HS-5 (cell line): ENCODE measurements at regions not wholly inside any gene's neighbourhood (a gene's known extent, or its start where the extent isn't known, plus 50 kb on each side); places are given as distances from the start of the nearest gene placed in this dataset.
"Not testable (repeated sequence)": the region's sequence is repeated elsewhere in the genome, so short reads cannot be mapped to it uniquely, and the experiment has no call there.

Experiments used
- DNase-seq: peaks from one replicate; pipeline ENCODE4 v3.0.0-alpha.2; 2012; ENCODE audit warnings: low read depth

DNA sequence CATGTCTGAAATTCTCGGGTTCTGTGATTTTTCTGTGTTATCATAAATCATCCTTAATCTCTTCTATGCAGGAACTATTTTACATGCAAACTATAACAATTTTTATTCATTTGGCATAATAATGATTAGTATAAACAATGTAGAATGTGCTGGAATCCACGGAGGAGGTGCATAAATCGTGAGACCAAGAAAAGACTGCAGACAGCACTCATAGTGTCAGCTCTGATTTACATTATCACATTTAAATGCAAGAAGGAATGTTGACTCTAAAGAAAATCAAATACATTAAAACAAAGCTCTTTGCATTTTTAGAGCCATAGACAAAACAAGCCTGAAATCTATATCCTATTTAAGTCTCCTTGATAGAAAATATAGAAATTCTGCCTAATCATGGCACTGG is 501.7 kb upstream of the STXBP6 start:
- no peak for DNase-seq

DNA sequence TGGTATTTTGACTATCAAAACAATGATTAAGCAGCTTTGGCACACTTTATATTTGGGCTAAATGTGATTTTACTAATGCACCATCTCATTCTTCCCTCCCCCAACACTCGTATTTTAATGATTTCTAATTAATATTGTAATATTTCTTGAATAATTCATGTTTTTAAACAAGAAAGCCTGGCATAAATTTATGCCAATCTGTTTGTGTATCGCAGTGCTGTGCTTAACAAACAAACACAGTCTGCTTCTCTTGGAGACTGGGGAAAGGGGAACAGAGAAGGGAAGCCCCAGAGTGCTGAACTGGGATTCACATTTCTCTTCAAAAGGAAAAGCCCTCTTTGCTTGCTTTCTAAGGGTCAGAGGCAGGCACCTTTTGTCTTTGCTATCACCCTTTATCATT is 496.9 kb upstream of the STXBP6 start:
- DNase-seq, result no peak

DNA sequence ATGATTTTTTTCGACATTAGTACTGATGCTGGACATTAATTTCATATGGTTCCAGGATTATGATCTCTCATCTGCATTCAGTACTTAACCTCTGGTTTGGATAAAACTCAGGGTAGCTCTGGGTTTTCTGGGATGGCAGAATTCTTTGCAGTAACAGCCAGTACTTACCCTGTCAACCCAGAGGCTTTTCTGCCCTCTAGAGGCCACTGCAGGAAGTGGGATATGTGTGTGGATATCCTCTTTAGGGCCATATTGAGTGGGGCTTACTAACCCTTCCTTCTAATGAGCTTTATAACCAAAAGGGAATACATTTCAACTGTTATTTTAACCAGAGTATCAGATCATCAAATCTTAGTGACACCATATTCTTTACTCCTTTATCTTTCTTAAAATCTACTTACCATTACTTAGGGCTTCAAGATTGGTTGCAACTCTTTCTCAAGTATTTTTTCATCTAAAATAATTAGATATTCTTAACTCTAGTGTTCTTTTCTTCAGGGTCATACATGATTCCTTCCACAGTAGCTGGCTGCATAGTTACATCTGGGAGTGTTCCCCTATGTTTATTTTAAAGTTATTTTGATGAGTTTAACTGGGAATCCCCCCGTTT is 488.0 kb upstream of the STXBP6 start:
- DNase-seq, result no peak

DNA sequence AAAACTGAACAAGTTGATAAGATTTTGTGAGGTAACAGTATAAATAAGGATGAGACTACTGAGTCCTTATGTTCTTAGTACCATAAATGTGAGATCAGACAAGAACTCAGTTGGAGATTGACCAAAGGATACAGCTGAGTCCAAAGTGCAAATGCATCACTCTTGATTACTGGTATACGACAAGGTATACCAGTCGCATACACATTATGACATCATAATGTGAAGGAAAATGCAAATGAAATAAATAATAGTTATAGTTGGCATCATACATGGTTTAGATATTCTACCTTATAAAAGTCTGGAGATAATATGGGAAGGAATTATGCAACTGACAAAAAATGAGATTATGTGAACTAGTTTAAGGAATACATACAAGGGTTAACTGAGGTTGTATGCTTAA is 476.3 kb upstream of the STXBP6 start:
- no peak for DNase-seq

DNA sequence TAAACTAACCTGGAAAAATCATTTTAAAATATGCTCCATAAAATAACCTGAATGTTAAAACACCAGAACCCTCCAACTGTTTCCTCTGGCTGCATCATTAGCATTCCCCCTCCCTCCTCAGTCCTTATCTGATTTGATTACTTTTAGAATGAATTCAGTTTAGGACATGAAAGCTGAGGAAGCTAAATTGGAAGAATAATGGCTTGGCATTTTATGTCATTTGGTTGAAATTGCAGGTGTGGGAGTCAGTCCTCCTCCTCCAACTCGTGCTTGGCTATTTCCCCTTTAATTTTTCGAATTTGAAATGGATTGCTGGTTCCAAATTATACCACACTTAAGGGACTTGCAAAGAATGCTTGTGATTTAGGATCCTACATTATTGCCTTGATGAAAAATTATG is 473.0 kb upstream of the STXBP6 start:
- DNase-seq, result no peak

DNA sequence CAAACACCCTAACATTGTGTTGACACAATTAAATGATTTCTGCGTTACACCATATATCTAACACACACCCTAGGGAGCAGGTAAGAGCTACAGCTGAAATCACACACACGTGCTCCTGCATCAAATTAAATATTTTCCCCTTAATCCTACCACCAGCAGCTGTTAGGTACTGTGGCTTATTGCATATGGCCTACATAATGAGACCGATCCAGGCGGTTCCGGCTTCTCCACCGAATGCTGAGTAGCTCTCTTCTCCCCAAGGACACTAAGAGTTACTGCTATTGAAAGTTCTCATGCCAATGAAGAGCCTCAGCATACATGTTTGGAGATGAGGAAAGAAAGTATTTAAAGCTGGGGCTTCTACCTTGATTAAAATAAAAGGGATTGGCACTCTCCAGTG is 472.2 kb upstream of the STXBP6 start:
- DNase-seq, result no peak

DNA sequence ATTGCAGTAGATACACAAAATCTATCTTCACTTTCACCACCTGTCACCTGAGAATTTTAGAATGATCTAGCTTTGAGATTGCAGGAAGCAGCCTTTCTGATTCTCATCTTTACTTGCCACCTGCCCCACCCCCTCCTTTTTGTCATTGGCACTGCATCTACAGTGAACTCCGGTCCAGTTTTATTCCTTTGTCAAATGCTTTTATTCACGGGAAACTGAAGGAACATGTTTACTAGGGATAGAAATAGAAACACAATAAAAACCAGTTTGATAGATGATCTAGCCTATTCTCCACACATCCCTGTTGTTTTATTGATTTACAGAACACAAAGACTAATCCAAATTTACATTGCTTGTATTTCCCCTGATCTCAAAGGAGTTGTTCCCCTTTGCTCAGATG is 471.7 kb upstream of the STXBP6 start:
- no peak for DNase-seq

DNA sequence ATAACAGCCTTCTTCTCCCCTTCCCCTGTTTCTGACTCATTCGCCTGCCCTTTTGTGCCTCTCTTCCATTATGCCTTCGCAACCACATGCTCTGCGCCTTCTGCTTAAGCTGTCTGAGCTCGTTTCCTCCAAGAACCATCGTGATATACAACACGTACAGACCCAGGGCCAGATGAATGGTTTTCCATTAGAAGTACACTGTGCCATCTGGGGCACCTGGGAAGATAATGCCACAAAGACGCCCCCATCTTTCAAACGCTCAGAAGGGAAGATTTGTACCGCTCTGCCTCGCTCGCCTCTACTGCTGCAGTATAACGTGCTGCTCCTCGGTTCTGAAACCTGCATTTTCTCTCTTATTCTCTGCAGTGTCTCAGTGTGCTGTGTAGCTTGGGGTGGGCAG is 470.9 kb upstream of the STXBP6 start:
- no peak for DNase-seq

DNA sequence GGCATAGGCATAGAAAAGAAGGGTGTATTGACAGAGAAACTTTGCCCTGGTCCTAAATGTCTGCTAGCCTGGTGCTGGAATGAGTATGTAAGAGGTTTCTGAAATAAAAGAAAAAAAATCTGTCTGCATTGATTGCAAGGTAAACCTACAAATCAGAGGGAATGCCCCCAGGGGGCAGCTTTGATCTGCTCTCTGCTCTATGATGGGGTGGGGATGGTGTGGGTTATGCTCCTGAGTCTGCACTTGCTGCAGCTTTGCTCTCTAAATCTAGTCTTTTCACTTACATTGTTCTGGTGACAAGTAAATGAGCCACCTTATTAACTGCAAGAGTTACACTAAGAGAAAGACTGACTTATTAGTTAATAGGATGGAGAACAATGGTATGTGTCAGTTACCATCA is 468.4 kb upstream of the STXBP6 start:
- DNase-seq, result no peak

DNA sequence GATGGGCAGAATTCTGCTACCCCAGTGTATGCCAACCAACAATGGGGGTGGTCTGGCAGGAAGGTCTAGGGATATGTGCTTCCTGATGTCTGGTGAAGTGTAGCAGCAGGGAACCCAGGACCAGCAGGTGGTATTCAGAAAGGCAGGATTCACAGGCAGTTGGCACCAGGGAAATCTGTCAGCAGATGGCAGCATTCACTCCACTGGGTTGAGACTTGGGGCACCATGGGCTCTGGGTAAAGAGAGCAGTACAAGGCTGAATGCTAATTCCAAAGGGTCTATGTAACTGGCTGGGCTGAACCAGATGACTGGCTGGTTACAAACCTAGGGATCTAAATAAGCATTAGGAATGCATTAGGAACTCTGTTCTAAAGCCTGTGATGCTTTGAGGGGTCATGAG is 466.9 kb upstream of the STXBP6 start:
- DNase-seq, result no peak

DNA sequence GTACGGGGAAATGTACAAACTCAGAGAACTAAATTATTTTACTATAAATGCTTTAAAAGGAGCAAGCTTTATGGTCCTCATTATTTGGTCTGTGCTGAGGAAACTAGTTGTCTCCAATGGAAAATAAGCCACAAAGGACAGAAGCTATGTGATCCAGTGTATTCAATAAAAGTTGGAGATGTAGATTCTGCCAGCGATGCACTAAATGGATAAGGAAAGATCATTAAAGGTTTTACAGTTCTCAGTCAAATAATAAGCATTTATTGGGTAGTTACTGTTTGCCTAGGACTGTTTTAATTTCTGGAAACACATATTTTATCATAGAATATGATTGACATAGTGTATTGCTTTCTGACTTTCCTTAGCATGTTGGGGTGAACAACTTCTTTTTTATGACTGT is 458.9 kb upstream of the STXBP6 start:
- no peak for DNase-seq

DNA sequence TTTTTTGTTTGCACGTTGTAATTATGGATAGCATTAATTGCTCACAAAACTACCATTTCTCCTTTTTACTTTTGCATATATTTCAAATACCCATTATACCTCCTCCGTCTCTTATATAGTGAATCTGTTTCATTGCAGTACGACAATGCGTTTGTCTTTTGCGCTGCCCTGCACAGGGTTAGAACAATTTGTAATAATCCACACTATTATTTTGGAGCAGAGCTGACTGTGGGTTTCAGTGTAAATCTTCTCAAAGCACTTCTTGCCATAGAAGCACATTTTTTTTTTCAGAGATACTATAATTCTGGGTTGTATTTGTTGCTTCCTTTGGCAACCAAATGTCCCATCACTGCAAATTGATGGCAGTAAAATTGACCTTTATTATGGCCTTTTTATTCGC is 451.8 kb upstream of the STXBP6 start:
- no peak for DNase-seq

DNA sequence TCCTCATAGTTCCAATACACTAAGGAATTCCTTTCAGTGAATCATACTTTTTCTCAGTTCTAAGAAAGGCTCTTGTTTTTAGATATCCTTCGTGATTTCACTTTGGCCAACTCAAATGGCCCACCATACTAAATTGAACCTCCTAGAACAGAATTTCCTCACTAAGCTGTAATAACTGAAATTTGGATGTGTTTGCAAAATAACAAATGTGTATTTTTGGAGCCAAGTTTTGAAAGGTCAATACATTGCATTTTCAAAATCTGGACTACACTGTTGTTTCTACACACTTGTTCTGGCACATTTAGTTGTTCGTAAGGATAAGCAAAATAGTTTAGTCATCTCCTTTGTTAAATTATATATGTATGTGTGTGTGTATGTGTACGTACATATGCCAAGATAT is 439.0 kb upstream of the STXBP6 start:
- DNase-seq, result no peak

DNA sequence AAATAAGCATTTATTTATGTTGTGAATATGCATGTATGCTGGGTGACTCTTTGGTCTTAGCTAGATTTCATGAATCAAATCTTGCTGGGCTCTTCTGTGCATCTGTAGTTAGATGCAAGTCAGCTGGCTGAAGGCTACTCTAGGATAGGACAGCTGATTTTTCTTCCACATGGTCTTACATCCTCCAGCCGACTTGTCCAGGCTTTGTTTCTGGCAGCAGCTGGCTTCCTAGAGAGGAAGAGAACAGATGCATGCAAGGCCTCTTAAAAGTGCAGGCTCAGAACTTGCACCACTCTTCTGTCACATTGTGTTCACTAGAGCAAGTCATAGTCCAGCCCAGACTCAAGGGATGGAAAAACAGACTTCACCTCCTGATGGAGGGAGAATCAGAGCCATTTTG is 435.4 kb upstream of the STXBP6 start:
- DNase-seq, result no peak

DNA sequence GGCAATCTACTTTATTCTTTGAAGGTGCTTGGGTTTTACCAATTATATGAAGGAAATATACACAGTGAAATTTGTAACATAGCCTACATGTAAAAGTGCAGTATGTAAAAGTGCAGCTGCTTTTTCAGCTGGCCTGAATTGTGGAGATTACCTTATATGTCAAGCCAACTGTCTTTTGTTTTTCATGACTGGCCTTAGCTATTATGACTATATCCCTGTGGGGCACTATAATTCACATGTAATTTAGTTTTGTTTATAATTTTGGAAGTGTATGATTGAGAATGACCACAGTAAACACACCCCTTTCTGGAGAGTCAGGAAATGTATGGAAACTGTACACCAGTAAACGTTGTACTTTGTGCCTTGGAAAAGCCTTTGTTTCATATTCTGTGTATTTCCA is 435.0 kb upstream of the STXBP6 start:
- no peak for DNase-seq

DNA sequence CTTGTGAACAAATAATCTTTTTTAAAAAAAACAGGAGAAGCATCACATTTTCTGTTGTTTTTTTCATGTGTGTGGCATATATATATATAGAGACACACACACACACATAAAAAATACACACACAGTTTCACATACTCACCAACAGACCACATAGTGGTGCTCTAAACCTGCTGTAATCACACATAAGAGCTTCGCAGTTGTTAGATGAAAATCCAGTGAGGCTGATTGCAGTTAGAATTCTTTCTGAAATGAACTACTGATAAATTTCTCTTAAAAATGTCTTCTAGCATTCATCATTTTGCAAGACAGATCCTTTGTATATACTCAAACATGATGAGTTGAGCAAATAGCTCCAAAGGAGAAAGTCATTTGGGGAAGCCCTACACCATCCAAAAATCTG is 434.3 kb upstream of the STXBP6 start:
- no peak for DNase-seq

DNA sequence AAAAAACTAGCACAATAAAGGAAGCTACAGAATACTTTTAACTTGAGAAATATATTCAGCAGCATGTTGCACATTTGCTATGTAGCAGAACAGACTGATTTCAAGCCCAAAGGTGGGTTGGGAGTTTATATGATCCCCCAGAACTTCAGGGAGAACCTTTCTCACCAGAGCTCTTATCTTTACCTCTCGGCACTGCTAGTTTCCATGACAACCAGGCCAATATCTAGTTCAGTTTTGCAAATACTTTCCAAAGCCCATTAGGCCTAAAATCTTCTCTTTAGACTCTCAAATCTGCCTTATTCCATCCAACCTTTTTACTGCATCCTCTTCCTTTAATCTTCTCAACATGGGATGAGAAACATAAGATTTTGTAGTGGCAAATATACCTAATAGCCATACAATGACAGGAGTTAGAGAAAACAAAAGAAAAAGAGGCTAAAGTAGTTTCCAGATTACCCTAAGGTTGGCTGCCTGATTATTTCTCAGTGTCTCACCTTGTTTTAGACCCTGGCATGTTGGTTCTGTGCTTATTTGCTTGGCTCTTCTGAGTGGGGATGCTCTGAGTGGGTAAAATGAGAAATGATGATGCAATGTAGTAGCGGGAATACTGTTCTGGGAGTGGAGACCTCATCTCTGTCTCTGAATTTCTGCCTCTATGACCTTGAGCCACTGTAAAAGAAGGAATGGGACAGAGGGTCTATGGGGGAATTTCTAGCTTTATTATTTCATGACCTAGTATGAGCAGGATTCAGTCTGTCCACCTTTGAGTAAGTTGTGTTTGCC is 427.6 kb upstream of the STXBP6 start:
- no peak for DNase-seq

DNA sequence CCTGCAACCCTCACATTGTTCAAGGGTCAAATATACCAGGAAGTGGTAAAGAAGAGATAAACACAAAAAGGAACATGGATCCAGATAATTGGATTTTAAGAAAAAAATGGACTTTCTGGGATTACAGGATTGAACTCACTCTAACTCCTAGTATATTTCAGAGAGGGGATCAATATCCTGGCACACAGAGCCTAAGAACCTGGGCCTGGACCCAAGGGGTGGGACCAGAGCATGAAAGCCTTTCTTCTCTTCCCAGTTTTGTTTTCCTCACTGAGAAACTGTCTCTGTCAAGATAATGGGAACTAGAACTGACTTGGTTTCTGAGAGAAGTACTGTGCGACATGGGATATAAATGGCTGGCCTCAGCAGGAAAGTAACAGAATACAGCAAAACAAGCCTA is 422.8 kb upstream of the STXBP6 start:
- no peak for DNase-seq

DNA sequence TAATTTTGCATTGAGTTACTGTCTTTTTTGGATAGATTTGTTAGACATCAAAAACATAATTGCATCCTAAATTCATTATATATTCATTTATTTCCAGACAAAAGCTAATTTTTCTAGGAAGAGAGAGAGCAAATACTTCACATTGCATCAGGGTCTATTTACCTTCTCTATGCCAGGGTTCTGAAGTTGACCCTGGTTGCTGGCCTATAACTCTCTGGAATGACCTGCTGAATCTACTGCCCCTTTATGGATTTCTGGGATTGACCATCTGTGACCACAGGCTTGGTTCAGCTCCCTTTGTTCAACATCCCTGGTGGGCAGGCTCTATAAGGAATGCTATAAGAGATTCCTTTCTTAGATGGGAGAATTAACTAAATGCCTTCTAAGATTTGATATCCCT is 414.8 kb upstream of the STXBP6 start:
- DNase-seq, result no peak

DNA sequence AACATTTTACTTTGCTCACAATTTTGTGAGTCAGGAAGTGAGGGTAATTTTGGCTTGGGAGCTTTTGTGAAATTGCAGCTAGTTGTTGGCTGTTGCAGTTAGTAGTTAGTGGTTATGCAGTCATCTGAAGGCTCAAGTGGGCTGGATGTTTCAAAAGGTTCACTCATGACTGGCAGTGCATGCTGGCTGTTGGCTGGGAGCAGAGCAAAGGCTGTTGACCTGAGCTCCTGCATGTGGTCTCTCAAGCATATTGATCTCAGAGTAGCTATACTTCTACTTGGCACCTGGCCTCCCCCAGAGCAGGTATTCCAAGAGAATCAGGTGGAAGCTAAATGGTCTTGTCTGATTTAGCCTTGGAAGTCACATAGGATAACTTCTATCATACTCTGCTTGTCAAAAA is 414.1 kb upstream of the STXBP6 start:
- no peak for DNase-seq

DNA sequence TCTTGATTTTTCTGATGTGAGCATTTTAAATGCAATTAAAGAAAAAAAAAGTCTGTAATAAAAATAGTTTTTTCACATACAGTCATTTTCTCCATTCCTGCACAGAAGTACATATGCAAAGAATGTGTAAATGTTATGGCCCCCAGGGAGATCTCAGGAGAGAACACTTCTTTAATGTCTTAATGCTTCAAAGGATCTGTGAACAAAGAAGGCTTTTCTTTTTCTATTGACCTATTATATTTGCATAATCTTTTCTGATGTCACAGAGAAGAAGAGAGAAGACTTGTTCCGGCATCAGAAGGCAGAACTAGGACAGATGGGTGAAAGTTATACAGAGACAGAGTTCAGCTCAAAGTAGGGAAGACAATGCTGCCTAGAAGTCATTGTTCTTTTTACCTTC is 413.5 kb upstream of the STXBP6 start:
- no peak for DNase-seq

DNA sequence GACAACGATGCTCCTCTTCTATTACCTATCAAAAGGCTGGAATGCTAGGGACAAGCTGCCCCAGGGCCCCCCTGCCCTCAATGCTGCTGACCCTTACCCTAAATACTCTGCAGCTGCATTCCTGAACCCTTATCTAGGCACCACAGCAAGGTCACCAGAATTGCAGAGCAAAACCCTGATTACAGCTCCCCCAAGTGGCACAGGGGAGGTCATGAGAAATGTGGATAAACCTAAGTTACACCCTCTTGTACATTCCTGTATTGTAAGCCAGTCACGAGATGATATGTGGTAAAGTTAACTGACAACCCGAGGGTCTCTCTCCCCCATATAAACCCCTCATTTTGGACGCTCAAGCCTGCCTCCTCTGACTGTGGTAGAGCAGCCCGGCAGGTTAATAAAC is 411.8 kb upstream of the STXBP6 start:
- DNase-seq, result no peak

DNA sequence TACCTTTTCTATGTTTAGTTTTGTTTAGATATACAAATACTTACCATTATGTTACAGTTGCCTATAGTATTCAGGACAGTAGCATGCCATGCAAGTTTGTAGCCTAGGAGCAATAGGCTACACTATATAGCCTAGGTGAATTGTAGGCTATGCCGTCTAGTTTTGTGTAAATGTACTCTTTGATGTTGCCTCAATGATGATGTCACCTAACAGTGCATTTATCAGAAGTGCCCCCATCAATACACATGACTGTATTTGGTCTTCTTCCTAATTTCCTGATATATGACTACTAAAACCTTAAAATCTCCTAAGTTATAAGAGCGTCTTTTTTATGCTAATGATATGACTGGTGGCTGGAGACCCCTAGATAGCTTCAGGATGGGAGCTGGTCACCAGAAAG is 394.4 kb upstream of the STXBP6 start:
- no peak for DNase-seq

DNA sequence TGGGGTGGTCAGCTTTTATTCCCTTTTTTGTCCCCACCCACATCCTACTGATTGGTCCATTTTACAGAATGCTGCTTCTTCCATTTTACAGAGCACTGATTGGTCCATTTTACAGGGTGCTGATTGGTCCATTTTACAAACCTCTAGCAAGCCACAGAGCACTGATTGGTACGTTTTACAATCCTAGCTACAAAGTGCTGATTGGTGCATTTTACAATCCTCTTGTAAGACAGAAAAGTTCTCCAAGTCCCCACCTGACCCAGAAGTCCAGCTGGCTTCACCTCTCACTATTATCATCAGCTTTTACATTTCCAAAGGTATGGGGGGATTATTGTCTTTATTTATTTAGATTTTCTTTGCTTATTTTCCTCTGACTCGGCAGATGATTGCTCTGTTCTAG is 390.4 kb upstream of the STXBP6 start:
- DNase-seq, result not testable (repeated sequence)
